Gastroesophageal sphincter (tissue), 4 donors: ENCODE measurements at regions not wholly inside any gene's neighbourhood (a gene's known extent, or its start where the extent isn't known, plus 50 kb on each side); places are given as distances from the start of the nearest gene placed in this dataset.

Experiments used
- ATAC-seq: fragments of 150-250 bp; one replicate; pipeline ENCODE4 v1.9.1; 2016; ENCODE audit warnings: mild to moderate bottlenecking, moderate library complexity
- H3K27ac ChIP-seq, 4 donors: fragments of 200-600 bp; sonication (generic) in 3 of 4; 1 replicate in 3 of 4; 2 replicates in 1 of 4; pipeline ENCODE4 v1.5.1; 2016 to 2019
- H3K27me3 ChIP-seq: fragments of 200-600 bp; sonication (generic); one replicate; pipeline ENCODE4 v1.5.1; 2019
- H3K36me3 ChIP-seq, 2 donors: fragments of 200-600 bp; sonication (generic); one replicate each; pipeline ENCODE4 v1.5.1; 2019; ENCODE audit warnings: control low read depth in 1 of 2
- H3K4me1 ChIP-seq, 3 donors: fragments of 200-600 bp; sonication (generic); 1 replicate in 2 of 3; 2 replicates in 1 of 3; pipeline ENCODE4 v1.5.1; 2016 to 2019; ENCODE audit warnings: control low read depth in 2 of 3
- H3K4me3 ChIP-seq, 2 donors: fragments of 200-600 bp; sonication (generic); one replicate each; pipeline ENCODE4 v1.5.1; 2019; ENCODE audit warnings: mild to moderate bottlenecking in 1 of 2, moderate library complexity in 1 of 2
- H3K9me3 ChIP-seq, 3 donors: fragments of 200-600 bp; sonication (generic); one replicate each; pipeline ENCODE4 v1.5.1; 2017 to 2019; ENCODE audit warnings: control low read depth in 2 of 3
- EP300 ChIP-seq: sonication (generic); formaldehyde crosslinking; IDR thresholded peaks from one replicate; pipeline ENCODE4 v1.6.1; 2017; ENCODE audit warnings: antibody characterized with exemption, mild to moderate bottlenecking
- POLR2A ChIP-seq, 2 donors: fragments of 450-650 bp; IDR thresholded peaks; one replicate each; pipeline ENCODE4 v1.6.1; 2017; ENCODE audit warnings: antibody characterized with exemption in 2 of 2, mild to moderate bottlenecking in 2 of 2, moderate library complexity in 1 of 2
- POLR2AphosphoS5 ChIP-seq: sonication (generic); formaldehyde crosslinking; IDR thresholded peaks from one replicate; pipeline ENCODE4 v1.6.1; 2017; ENCODE audit warnings: antibody characterized with exemption
- WGBS, 2 donors: methylation state at CpG; one replicate each; pipeline ENCODE4 v1.1.5; 2018; ENCODE audit warnings: low coverage in 1 of 2; 5-methylcytosine and 5-hydroxymethylcytosine counted together
- TF ChIP-seq, protein P1 (sequence below), 4 experiments: fragments of 200-600 bp in 2 of 4; fragments of 450-650 bp in 2 of 4; sonication (generic) in 1 of 4; IDR thresholded peaks; one replicate each; pipeline ENCODE4 v1.5.1; 2017 to 2019; ENCODE audit warnings: antibody characterized with exemption in 4 of 4, mild to moderate bottlenecking in 2 of 4, moderate library complexity in 2 of 4

DNA sequence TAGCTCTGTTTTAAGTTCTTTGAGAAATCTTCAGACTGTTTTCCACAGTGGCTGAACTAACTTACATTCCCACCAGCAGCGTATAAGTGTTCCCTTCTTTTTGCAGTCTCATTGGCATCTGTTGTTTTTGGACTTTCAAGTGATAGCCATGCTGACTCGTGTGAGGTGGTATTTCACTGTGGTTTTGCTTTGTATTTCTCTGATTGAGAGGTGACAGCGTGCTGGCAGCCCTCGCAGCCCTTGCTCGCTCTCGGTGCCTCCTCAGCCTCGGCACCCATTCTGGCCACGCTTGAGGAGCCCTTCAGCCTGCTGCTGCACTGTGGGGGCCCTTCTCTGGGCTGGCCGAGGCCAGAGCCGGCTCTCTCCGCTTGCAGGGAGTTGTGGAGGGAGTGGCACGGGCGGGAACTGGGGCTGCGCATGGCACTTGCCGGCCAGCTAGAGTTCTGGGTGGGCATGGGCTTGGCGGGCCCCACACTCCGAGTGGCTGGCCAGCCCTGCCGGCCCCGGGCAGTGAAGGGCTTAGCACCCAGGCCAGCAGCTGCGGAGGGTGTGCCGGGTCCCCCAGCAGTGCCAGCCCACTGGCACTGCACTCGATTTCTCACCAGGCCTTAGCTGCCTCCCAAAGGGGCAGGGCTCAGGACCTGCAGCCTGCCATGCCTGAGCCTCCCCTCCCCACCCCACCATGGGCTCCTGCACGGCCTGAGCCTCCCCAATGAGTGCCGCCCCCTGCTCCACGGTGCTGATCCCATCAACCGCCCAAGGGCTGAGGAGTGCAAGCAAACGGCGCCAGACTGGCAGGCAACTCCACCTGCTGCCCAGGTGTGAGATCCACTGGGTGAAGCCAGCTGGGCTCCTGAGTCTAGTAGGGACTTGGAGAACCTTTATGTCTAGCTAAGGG lies 151.8 kb downstream of the IRS1 start:
- Histone ChIP-seq H3K9me3 (no peaks in the 10 kb centered on the region), H3K27me3 (no peaks in the 10 kb centered on the region), H3K4me3 (no peak overlapping the region), H3K27ac (no peak overlapping the region), H3K36me3 (no peaks in the 10 kb centered on the region), H3K4me1 (peaks cover 3 to 45% (median 4%) of the 10 kb centered on the region in 3 donors)
- no peak for TF ChIP-seq POLR2A (IDR thresholded peaks at IDR 0.05)
- no peak for TF ChIP-seq EP300
- TF ChIP-seq, protein P1, sequence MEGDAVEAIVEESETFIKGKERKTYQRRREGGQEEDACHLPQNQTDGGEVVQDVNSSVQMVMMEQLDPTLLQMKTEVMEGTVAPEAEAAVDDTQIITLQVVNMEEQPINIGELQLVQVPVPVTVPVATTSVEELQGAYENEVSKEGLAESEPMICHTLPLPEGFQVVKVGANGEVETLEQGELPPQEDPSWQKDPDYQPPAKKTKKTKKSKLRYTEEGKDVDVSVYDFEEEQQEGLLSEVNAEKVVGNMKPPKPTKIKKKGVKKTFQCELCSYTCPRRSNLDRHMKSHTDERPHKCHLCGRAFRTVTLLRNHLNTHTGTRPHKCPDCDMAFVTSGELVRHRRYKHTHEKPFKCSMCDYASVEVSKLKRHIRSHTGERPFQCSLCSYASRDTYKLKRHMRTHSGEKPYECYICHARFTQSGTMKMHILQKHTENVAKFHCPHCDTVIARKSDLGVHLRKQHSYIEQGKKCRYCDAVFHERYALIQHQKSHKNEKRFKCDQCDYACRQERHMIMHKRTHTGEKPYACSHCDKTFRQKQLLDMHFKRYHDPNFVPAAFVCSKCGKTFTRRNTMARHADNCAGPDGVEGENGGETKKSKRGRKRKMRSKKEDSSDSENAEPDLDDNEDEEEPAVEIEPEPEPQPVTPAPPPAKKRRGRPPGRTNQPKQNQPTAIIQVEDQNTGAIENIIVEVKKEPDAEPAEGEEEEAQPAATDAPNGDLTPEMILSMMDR (IDR thresholded peaks at IDR 0.05), result no peak
- TF ChIP-seq POLR2AphosphoS5, result no peak
- ATAC-seq, result no peak
- WGBS, 2 donors, result 79 to 100% methylated on average over 1 to 2 of the region's 28 CpGs

DNA sequence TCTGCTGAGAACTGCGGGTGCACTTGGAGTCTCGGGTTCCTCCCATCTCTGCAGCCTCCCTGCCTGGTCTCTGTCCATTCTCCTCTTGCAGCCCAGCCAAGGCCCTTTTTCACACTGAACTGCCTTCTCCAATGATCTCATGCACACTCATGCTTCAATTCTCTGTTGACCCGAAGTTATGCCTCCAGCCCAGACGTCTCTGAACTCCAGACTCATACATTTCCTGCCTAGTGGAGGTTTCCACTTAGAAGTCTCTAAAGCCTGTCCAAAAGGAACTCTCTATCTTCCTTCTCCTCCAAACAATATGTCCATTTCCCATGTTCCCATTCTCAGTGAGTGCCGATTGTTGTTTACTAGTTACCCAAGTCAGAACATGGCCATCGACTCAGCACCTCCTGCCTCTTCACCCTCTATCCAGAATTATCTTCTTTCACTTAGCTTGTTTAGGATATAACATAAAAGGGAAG lies 155.2 kb downstream of the IRS1 start:
- Histone ChIP-seq H3K36me3 (no peaks in the 10 kb centered on the region), H3K4me1 (peaks cover 0 to 25% (median 5%) of the 10 kb centered on the region in 3 donors), H3K27ac (peak overlapping the region in 3 of 4 donors; percentile 14 to 32 (median 25)), H3K27me3 (no peaks in the 10 kb centered on the region), H3K4me3 (no peak overlapping the region), H3K9me3 (peaks cover 0 to 13% (median 0%) of the 10 kb centered on the region in 3 donors)
- TF ChIP-seq, protein P1 (IDR thresholded peaks at IDR 0.05), result no peak
- TF ChIP-seq POLR2A (IDR thresholded peaks at IDR 0.05), result no peak
- TF ChIP-seq EP300, result no peak
- no peak for TF ChIP-seq POLR2AphosphoS5
- ATAC-seq, result peak; percentile 39
- WGBS, 2 donors, result 33 to 36% methylated on average over 4 to 6 of the region's 6 CpGs

DNA sequence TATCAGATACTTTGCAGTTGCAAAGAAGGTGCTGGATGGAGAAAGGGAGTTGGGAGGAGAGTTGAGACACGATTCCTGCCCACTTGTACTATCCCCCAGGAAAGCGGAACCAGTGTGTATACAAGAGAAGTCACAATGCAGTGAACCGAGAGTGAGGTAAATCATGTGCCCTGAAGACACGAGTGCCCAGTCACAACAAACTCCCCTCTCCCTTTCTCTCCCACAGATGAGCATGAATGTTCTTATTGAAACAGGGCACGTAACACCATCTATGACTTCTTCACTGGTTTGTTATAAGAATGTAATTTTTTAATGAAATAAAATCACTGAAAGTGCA lies 155.7 kb downstream of the IRS1 start:
- Histone ChIP-seq H3K9me3 (peaks cover 0 to 13% (median 0%) of the 10 kb centered on the region in 3 donors), H3K36me3 (no peaks in the 10 kb centered on the region), H3K4me3 (no peak overlapping the region), H3K4me1 (peaks cover 0 to 21% (median 5%) of the 10 kb centered on the region in 3 donors), H3K27me3 (no peaks in the 10 kb centered on the region), H3K27ac (no peak overlapping the region)
- 84 to 85% methylated on average over 4 to 5 of the region's 5 CpGs for WGBS, 2 donors
- no peak for ATAC-seq
- no peak for TF ChIP-seq EP300
- no peak for TF ChIP-seq POLR2A (IDR thresholded peaks at IDR 0.05)
- TF ChIP-seq, protein P1 (IDR thresholded peaks at IDR 0.05), result no peak
- no peak for TF ChIP-seq POLR2AphosphoS5

DNA sequence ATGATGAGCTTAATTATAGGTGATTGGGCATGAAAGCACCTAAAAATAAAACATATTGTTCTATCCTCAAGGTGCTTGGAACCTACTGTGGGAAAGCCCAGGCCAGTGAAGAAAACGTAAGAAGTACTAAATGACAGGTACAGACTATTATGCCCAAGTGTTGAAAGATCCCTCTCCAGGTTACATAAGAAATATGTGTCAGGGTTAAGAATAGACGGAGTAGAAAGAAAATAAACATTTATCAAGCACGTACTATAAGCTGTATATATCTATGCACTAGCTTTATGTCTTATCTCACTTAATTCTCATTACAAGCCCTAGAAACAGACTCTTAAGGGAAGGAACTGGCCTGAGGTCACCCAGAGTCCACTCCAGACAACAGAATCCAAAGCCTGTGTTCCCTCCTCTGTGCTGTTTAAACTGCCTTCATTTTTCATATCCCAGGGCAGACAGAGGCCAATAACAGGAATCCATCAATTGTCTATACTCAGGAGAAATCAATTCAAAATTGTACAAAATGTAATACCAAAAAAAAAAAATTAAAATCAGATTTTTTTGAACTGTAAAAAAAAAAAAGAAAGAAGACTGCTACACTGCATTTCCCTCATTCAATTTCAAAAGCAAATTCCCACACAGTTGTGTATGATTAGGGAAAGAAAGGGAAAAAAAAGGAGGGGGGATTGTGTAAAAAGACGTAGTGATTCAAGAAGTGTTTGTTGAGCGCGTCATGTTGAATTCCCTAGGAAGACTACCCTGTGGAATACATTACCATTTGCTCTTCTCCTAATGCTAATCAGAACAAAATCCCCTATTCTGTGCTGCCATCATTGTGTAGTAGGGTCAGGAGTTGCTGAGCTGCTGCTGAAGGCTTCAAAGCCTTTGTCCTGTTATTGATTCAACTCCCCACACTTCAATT lies 156.3 kb downstream of the IRS1 start:
- Histone ChIP-seq H3K36me3 (no peaks in the 10 kb centered on the region), H3K4me1 (peaks cover 0 to 21% (median 5%) of the 10 kb centered on the region in 3 donors), H3K27ac (no peak overlapping the region), H3K4me3 (no peak overlapping the region), H3K9me3 (peaks cover 0 to 13% (median 0%) of the 10 kb centered on the region in 3 donors), H3K27me3 (no peaks in the 10 kb centered on the region)
- 64 to 67% methylated on average over 5 to 6 of the region's 6 CpGs for WGBS, 2 donors
- no peak for ATAC-seq
- no peak for TF ChIP-seq POLR2AphosphoS5

DNA sequence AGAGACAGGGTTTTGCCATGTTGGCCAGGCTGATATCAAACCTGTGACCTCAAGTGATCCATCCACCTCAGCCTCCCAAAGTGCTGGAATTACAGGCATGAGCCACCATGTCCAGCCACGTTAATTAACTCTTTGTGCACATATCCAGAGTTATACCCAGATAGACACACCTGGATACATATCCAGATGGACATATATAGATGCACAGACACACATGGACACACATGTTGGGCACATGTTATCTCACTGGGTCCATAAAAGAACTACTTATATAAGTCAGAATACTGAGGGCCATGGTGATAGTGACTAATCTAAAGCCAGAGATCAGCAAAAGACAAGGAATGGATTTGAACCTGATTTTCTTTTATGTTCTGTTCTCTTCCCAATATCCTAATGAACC lies 158.6 kb downstream of the IRS1 start:
- H3K27me3 ChIP-seq, result no peaks in the 10 kb centered on the region
- peaks cover 0 to 21% (median 5%) of the 10 kb centered on the region in 3 donors for H3K4me1 ChIP-seq
- no peak for ATAC-seq
- H3K27ac ChIP-seq, result no peak overlapping the region
- WGBS, 2 donors, result 80 to 100% methylated on average over 1 of the region's 1 CpG
- H3K9me3 ChIP-seq, result peaks cover 0 to 13% (median 0%) of the 10 kb centered on the region in 3 donors
- TF ChIP-seq POLR2A (IDR thresholded peaks at IDR 0.05) (no peak), EP300 (no peak), POLR2AphosphoS5 (no peak)
- TF ChIP-seq, protein P1 (IDR thresholded peaks at IDR 0.05), result no peak
- no peak overlapping the region for H3K4me3 ChIP-seq
- H3K36me3 ChIP-seq, result no peaks in the 10 kb centered on the region
